Fibroblast of pulmonary artery (primary cell): ENCODE measurements at regions not wholly inside any gene's neighbourhood (a gene's known extent, or its start where the extent isn't known, plus 50 kb on each side); places are given as distances from the start of the nearest gene placed in this dataset.

Experiments used
- DNase-seq: peaks from one replicate; pipeline ENCODE4 v3.0.0-alpha.2; 2010; ENCODE audit warnings: low read depth
- H3K4me3 ChIP-seq: replicated peaks from 2 replicates; pipeline ENCODE4 v1.5.1; 2011; ENCODE audit warnings: low read depth, mild to moderate bottlenecking, control low read depth, low read length, moderate library complexity
- CTCF ChIP-seq: IDR thresholded peaks from 2 replicates; pipeline ENCODE4 v1.5.1; 2011; ENCODE audit warnings: mild to moderate bottlenecking, control low read depth, low read length, inconsistent platforms; ENCODE audit errors: missing control alignments

GRCh38 chrX:85630901-85631300, 251.4 kb upstream of the POF1B start:
- no peak for TF ChIP-seq CTCF
- DNase-seq, result no peak

GRCh38 chrX:85627363-85627762, 247.9 kb upstream of the POF1B start:
- no peak for TF ChIP-seq CTCF
- DNase-seq, result no peak
- H3K4me3 ChIP-seq, result no peak overlapping the region

More at GRCh38 chrX:85630901-85631300, 251.4 kb upstream of the POF1B start:
- H3K4me3 ChIP-seq, result no peak overlapping the region

- H3K4me3 ChIP-seq, result no peak overlapping the region
- no peak for TF ChIP-seq CTCF
- no peak for DNase-seq
Measured at GRCh38 chrX:85622635-85623034, 243.2 kb upstream of the POF1B start.

GRCh38 chrX:85620466-85620865, 241.0 kb upstream of the POF1B start:
- no peak overlapping the region for H3K4me3 ChIP-seq
- DNase-seq, result no peak
- TF ChIP-seq CTCF, result no peak

- no peak for TF ChIP-seq CTCF
- no peak for DNase-seq
- no peak overlapping the region for H3K4me3 ChIP-seq
Measured at GRCh38 chrX:85619962-85620361, 240.5 kb upstream of the POF1B start.

- TF ChIP-seq CTCF, result peak; percentile 17
- no peak overlapping the region for H3K4me3 ChIP-seq
- peak; percentile 23 for DNase-seq
Measured at GRCh38 chrX:85611926-85612325, 232.5 kb upstream of the POF1B start.

- no peak overlapping the region for H3K4me3 ChIP-seq
- DNase-seq, result no peak
- TF ChIP-seq CTCF, result no peak
Measured at GRCh38 chrX:85592980-85593379, 213.5 kb upstream of the POF1B start.
